SU-DHL-6 (cell line): ENCODE measurements at regions not wholly inside any gene's neighbourhood (a gene's known extent, or its start where the extent isn't known, plus 50 kb on each side); places are given as distances from the start of the nearest gene placed in this dataset.

Experiments
- H2AFZ ChIP-seq: fragments of 200-600 bp; sonication (generic); 2 replicates; pipeline ENCODE4 v1.6.1; 2014; ENCODE audit warnings: low read depth, mild to moderate bottlenecking, moderate library complexity, mixed read lengths, antibody characterized with exemption, low read length; ENCODE audit not compliant: severe bottlenecking
- H3F3A ChIP-seq: fragments of 200-600 bp; shearing (Covaris generic); 2 replicates; pipeline ENCODE4 v1.6.0; 2016; ENCODE audit warnings: antibody characterized with exemption, mild to moderate bottlenecking; ENCODE audit not compliant: insufficient read depth
- H3K27ac ChIP-seq: fragments of 200-600 bp; sonication (generic); 2 replicates; pipeline ENCODE4 v1.5.1; 2016; ENCODE audit warnings: low read depth, mild to moderate bottlenecking, low read length, moderate library complexity, mixed read lengths
- H3K27me3 ChIP-seq: fragments of 200-600 bp; sonication (generic), shearing (Covaris generic); 2 replicates; pipeline ENCODE4 v1.6.0; 2014; ENCODE audit warnings: mild to moderate bottlenecking, low read length
- H3K36me3 ChIP-seq: fragments of 200-600 bp; sonication (generic); 2 replicates; pipeline ENCODE4 v1.6.1; 2014; ENCODE audit warnings: mild to moderate bottlenecking, low read length, mixed read lengths
- H3K4me2 ChIP-seq: fragments of 300-600, 200-600 bp; shearing (Covaris generic), sonication (generic); 2 replicates; pipeline ENCODE4 v1.6.0; 2014; ENCODE audit warnings: low read length, low read depth, mild to moderate bottlenecking; ENCODE audit not compliant: poor library complexity, severe bottlenecking
- H3K4me3 ChIP-seq: fragments of 200-600 bp; sonication (generic); 2 replicates; pipeline ENCODE4 v1.5.1; 2014; ENCODE audit warnings: antibody characterized with exemption, low read length, mild to moderate bottlenecking, mixed read lengths; ENCODE audit not compliant: insufficient read depth, poor library complexity, severe bottlenecking
- H3K79me2 ChIP-seq: fragments of 200-600 bp; sonication (generic); 2 replicates; pipeline ENCODE4 v1.6.1; 2014; ENCODE audit warnings: mild to moderate bottlenecking, low read length, moderate library complexity; ENCODE audit not compliant: insufficient read depth
- H3K9ac ChIP-seq: fragments of 200-600 bp; sonication (generic); 2 replicates; pipeline ENCODE4 v1.7.0; 2014; ENCODE audit warnings: mild to moderate bottlenecking, low read length
- H3K9me2 ChIP-seq: fragments of 200-600 bp; sonication (generic); replicated peaks from 2 replicates; pipeline ENCODE4 v1.6.1; 2014; ENCODE audit warnings: low read length; ENCODE audit not compliant: insufficient read depth
- H3K9me3 ChIP-seq: fragments of 200-600 bp; sonication (generic); 2 replicates; pipeline ENCODE4 v1.6.1; 2014; ENCODE audit warnings: low read length, mixed read lengths; ENCODE audit not compliant: insufficient read depth
- H4K20me1 ChIP-seq: fragments of 200-600 bp; sonication (generic); 2 replicates; pipeline ENCODE4 v1.6.1; 2014; ENCODE audit warnings: low read depth, mild to moderate bottlenecking, antibody characterized with exemption, low read length, moderate library complexity, mixed read lengths
- CTCF ChIP-seq: fragments of 200-600 bp; sonication (generic); IDR thresholded peaks from one replicate; pipeline ENCODE4 v1.5.1; 2017; ENCODE audit warnings: antibody characterized with exemption, mild to moderate bottlenecking, low read length, moderate library complexity; ENCODE audit not compliant: insufficient read depth, poor library complexity, severe bottlenecking
- EZH2phosphoT487 ChIP-seq: fragments of 200-600 bp; sonication (generic), shearing (Covaris generic); conservative IDR thresholded peaks from 2 replicates; pipeline ENCODE4 v1.6.1; 2018; ENCODE audit warnings: mild to moderate bottlenecking, antibody characterized with exemption, low read length, moderate library complexity, mixed read lengths

GRCh38 chr11:27205250-27205649 is 157.8 kb downstream of the CCDC34 start:
- H3K9ac ChIP-seq, result no peak overlapping the region
- H3K36me3 ChIP-seq, result no peaks in the 10 kb centered on the region
- no peaks in the 10 kb centered on the region for H3K9me3 ChIP-seq
- no peaks in the 10 kb centered on the region for H3K79me2 ChIP-seq
- TF ChIP-seq EZH2phosphoT487 (no peak), CTCF (no peak)
- H3K27me3 ChIP-seq, result no peaks in the 10 kb centered on the region
- H3K27ac ChIP-seq, result no peak overlapping the region
- no peaks in the 10 kb centered on the region for H3K9me2 ChIP-seq
- no peak overlapping the region for H3K4me2 ChIP-seq
- no peaks in the 10 kb centered on the region for H4K20me1 ChIP-seq
- H3K4me3 ChIP-seq, result no peak overlapping the region
- no peaks in the 10 kb centered on the region for H3F3A ChIP-seq
- H2AFZ ChIP-seq, result no peak overlapping the region

- Histone ChIP-seq H3K27ac (no peak overlapping the region), H3K9me3 (no peaks in the 10 kb centered on the region), H2AFZ (no peak overlapping the region), H3K9me2 (no peaks in the 10 kb centered on the region), H3K9ac (no peak overlapping the region), H3K79me2 (no peaks in the 10 kb centered on the region), H3K36me3 (no peaks in the 10 kb centered on the region), H4K20me1 (no peaks in the 10 kb centered on the region), H3K4me2 (no peak overlapping the region), H3K27me3 (no peaks in the 10 kb centered on the region), H3K4me3 (no peak overlapping the region), H3F3A (no peaks in the 10 kb centered on the region)
- TF ChIP-seq CTCF (peak; percentile 18), EZH2phosphoT487 (no peak)
Observed at GRCh38 chr11:27204529-27204928, 158.5 kb downstream of the CCDC34 start.

- Histone ChIP-seq H2AFZ (no peak overlapping the region), H3K4me3 (no peak overlapping the region), H3K9me2 (no peaks in the 10 kb centered on the region), H3K36me3 (no peaks in the 10 kb centered on the region), H3K27ac (no peak overlapping the region), H4K20me1 (no peaks in the 10 kb centered on the region), H3K4me2 (no peak overlapping the region), H3K27me3 (no peaks in the 10 kb centered on the region), H3K79me2 (no peaks in the 10 kb centered on the region), H3K9me3 (no peaks in the 10 kb centered on the region), H3K9ac (no peak overlapping the region), H3F3A (no peaks in the 10 kb centered on the region)
- TF ChIP-seq EZH2phosphoT487 (no peak), CTCF (no peak)
Observed at GRCh38 chr11:27203077-27203647, 159.9 kb downstream of the CCDC34 start.
